ENCODE measurements at regions not wholly inside any gene's neighbourhood (a gene's known extent, or its start where the extent isn't known, plus 50 kb on each side); places are given as distances from the start of the nearest gene placed in this dataset.

- no peaks in the 10 kb centered on the region for H3K4me1 Mint-ChIP-seq (ENCODE audit: unreplicated experiment)
Measured at GRCh38 chr6:1126036-1126435, 185.9 kb upstream of the FOXQ1 start.

GRCh38 chr6:1125297-1125696, 186.6 kb upstream of the FOXQ1 start:
- Mint-ChIP-seq H3K27ac (ENCODE audit: unreplicated experiment) (no peak overlapping the region), H3K4me1 (ENCODE audit: unreplicated experiment) (no peaks in the 10 kb centered on the region), H3K27me3 (ENCODE audit: unreplicated experiment) (no peaks in the 10 kb centered on the region), H3K36me3 (ENCODE audit: unreplicated experiment) (no peaks in the 10 kb centered on the region), H3K4me3 (ENCODE audit: unreplicated experiment) (no peak overlapping the region), H3K9me3 (ENCODE audit: unreplicated experiment) (peaks cover 4% of the 10 kb centered on the region)
- no peak for TF ChIP-seq CTCF (IDR thresholded peaks at IDR 0.05)
- no peak for DNase-seq (ENCODE audit: extremely low spot score, unreplicated experiment)

More at GRCh38 chr6:1126036-1126435, 185.9 kb upstream of the FOXQ1 start:
- no peak for TF ChIP-seq CTCF (IDR thresholded peaks at IDR 0.05)
- Mint-ChIP-seq H3K27me3 (ENCODE audit: unreplicated experiment) (no peaks in the 10 kb centered on the region), H3K36me3 (ENCODE audit: unreplicated experiment) (no peaks in the 10 kb centered on the region), H3K27ac (ENCODE audit: unreplicated experiment) (no peak overlapping the region), H3K4me3 (ENCODE audit: unreplicated experiment) (no peak overlapping the region), H3K9me3 (ENCODE audit: unreplicated experiment) (peaks cover 4% of the 10 kb centered on the region)
- DNase-seq (ENCODE audit: extremely low spot score, unreplicated experiment), result peak; percentile 25

- no peak for DNase-seq (ENCODE audit: extremely low spot score, unreplicated experiment)
- H3K9me3 Mint-ChIP-seq (ENCODE audit: unreplicated experiment), result peaks cover 4% of the 10 kb centered on the region
- no peak overlapping the region for H3K4me3 Mint-ChIP-seq (ENCODE audit: unreplicated experiment)
- no peak overlapping the region for H3K27ac Mint-ChIP-seq (ENCODE audit: unreplicated experiment)
- no peaks in the 10 kb centered on the region for H3K4me1 Mint-ChIP-seq (ENCODE audit: unreplicated experiment)
- no peaks in the 10 kb centered on the region for H3K27me3 Mint-ChIP-seq (ENCODE audit: unreplicated experiment)
- no peaks in the 10 kb centered on the region for H3K36me3 Mint-ChIP-seq (ENCODE audit: unreplicated experiment)
- no peak for TF ChIP-seq CTCF (IDR thresholded peaks at IDR 0.05)
Measured at GRCh38 chr6:1124885-1125284, 187.0 kb upstream of the FOXQ1 start.

GRCh38 chr6:1123386-1124375, 188.2 kb upstream of the FOXQ1 start:
- Mint-ChIP-seq H3K4me3 (ENCODE audit: unreplicated experiment) (no peak overlapping the region), H3K4me1 (ENCODE audit: unreplicated experiment) (no peaks in the 10 kb centered on the region), H3K9me3 (ENCODE audit: unreplicated experiment) (peaks cover 4% of the 10 kb centered on the region), H3K27me3 (ENCODE audit: unreplicated experiment) (no peaks in the 10 kb centered on the region), H3K27ac (ENCODE audit: unreplicated experiment) (no peak overlapping the region), H3K36me3 (ENCODE audit: unreplicated experiment) (no peaks in the 10 kb centered on the region)
- DNase-seq (ENCODE audit: extremely low spot score, unreplicated experiment), result peak; percentile 34
- no peak for TF ChIP-seq CTCF (IDR thresholded peaks at IDR 0.05)

- Mint-ChIP-seq H3K27ac (ENCODE audit: unreplicated experiment) (no peak overlapping the region), H3K27me3 (ENCODE audit: unreplicated experiment) (no peaks in the 10 kb centered on the region), H3K4me3 (ENCODE audit: unreplicated experiment) (no peak overlapping the region), H3K9me3 (ENCODE audit: unreplicated experiment) (peaks cover 4% of the 10 kb centered on the region), H3K36me3 (ENCODE audit: unreplicated experiment) (no peaks in the 10 kb centered on the region), H3K4me1 (ENCODE audit: unreplicated experiment) (no peaks in the 10 kb centered on the region)
- peak; percentile 53 for DNase-seq (ENCODE audit: extremely low spot score, unreplicated experiment)
- TF ChIP-seq CTCF (IDR thresholded peaks at IDR 0.05), result no peak
Measured at GRCh38 chr6:1122083-1122482, 189.8 kb upstream of the FOXQ1 start.

Data from osteocyte (in vitro differentiated cells).